Erythroblast (primary cell): ENCODE measurements at regions not wholly inside any gene's neighbourhood (a gene's known extent, or its start where the extent isn't known, plus 50 kb on each side); places are given as distances from the start of the nearest gene placed in this dataset.

Source experiments
- DNase-seq, 2 experiments: peaks; one replicate each; lab custom pipeline; 2025; lab: John Stamatoyannopoulos, UW
- GATA1 ChIP-seq: IDR thresholded peaks from 2 replicates; pipeline ENCODE4 v1.6.1; 2011; ENCODE audit warnings: low read depth, mild to moderate bottlenecking, control low read depth, low read length, moderate library complexity
- POLR2A ChIP-seq: IDR thresholded peaks from 2 replicates; pipeline ENCODE4 v1.6.1; 2011; ENCODE audit warnings: mild to moderate bottlenecking, low read length

- TF ChIP-seq POLR2A: no peak
- TF ChIP-seq GATA1: no peak
- no peak for DNase-seq
Observed at GRCh38 chr2:133653056-133653455, 84.8 kb upstream of the NCKAP5 start.

- TF ChIP-seq POLR2A (no peak), GATA1 (no peak)
- no peak for DNase-seq
Observed at GRCh38 chr2:133654949-133655348, 86.7 kb upstream of the NCKAP5 start.

GRCh38 chr2:133655610-133656009 is 87.3 kb upstream of the NCKAP5 start:
- TF ChIP-seq GATA1 (no peak), POLR2A (no peak)
- DNase-seq: no peak

GRCh38 chr2:133657591-133657990 is 89.3 kb upstream of the NCKAP5 start:
- no peak for DNase-seq
- TF ChIP-seq GATA1: no peak
- no peak for TF ChIP-seq POLR2A

- DNase-seq: no peak
- no peak for TF ChIP-seq GATA1
Observed at GRCh38 chr2:133658020-133658903, 90.0 kb upstream of the NCKAP5 start.

- no peak for TF ChIP-seq POLR2A
- TF ChIP-seq GATA1: no peak
- DNase-seq: no peak
Observed at GRCh38 chr2:133660510-133660909, 92.2 kb upstream of the NCKAP5 start.

- TF ChIP-seq GATA1 (no peak), POLR2A (no peak)
- DNase-seq: no peak
Observed at GRCh38 chr2:133661392-133661791, 93.1 kb upstream of the NCKAP5 start.

GRCh38 chr2:133666621-133667020 is 98.4 kb upstream of the NCKAP5 start:
- TF ChIP-seq POLR2A: no peak
- no peak for TF ChIP-seq GATA1

GRCh38 chr2:133667085-133667484 is 98.8 kb upstream of the NCKAP5 start:
- TF ChIP-seq POLR2A (no peak), GATA1 (no peak)
- DNase-seq: no peak

More at GRCh38 chr2:133666621-133667020, 98.4 kb upstream of the NCKAP5 start:
- no peak for DNase-seq

GRCh38 chr2:133667968-133668367 is 99.7 kb upstream of the NCKAP5 start:
- TF ChIP-seq POLR2A (no peak), GATA1 (no peak)

GRCh38 chr2:133668547-133668946 is 100.3 kb upstream of the NCKAP5 start:
- DNase-seq: no peak
- no peak for TF ChIP-seq GATA1
- TF ChIP-seq POLR2A: no peak

More at GRCh38 chr2:133667968-133668367, 99.7 kb upstream of the NCKAP5 start:
- DNase-seq: no peak

GRCh38 chr2:133673305-133673905 is 105.1 kb upstream of the NCKAP5 start:
- TF ChIP-seq GATA1 (no peak), POLR2A (no peak)
- no peak for DNase-seq

GRCh38 chr2:133674066-133674432 is 105.8 kb upstream of the NCKAP5 start:
- DNase-seq: no peak
- TF ChIP-seq GATA1: no peak
- no peak for TF ChIP-seq POLR2A
